Body of pancreas (tissue), 4 donors: ENCODE measurements at regions not wholly inside any gene's neighbourhood (a gene's known extent, or its start where the extent isn't known, plus 50 kb on each side); places are given as distances from the start of the nearest gene placed in this dataset.
A peak's percentile ranks its signal among the peaks of the same experiment; 100 is the strongest.
"Not testable (repeated sequence)": the region's sequence is repeated elsewhere in the genome, so short reads cannot be mapped to it uniquely, and the experiment has no call there.

ENCODE experiments used
- ATAC-seq: fragments of 150-250 bp; one replicate; pipeline ENCODE4 v1.9.1; 2016
- DNase-seq, 4 donors: peaks; one replicate each; pipeline ENCODE4 v3.0.0-alpha.2; 2019
- H3K27ac ChIP-seq, 4 donors: fragments of 200-600 bp; sonication (generic); 1 replicate in 3 of 4; 2 replicates in 1 of 4; pipeline versions ENCODE4 v1.5.1 to v1.6.1; 2016 to 2019; ENCODE audit warnings: mild to moderate bottlenecking in 1 of 4, mixed read lengths in 1 of 4, moderate library complexity in 1 of 4
- H3K27me3 ChIP-seq, 2 donors: fragments of 200-600 bp; sonication (generic); one replicate each; pipeline ENCODE4 v1.6.0; 2016; ENCODE audit warnings: mild to moderate bottlenecking in 1 of 2
- H3K36me3 ChIP-seq, 2 donors: fragments of 200-600 bp; sonication (generic); replicated peaks in 1 of 2; 2 replicates each; pipeline ENCODE4 v1.5.1; 2016; ENCODE audit warnings: low read depth in 2 of 2; ENCODE audit not compliant: insufficient read depth in 1 of 2
- H3K4me1 ChIP-seq: fragments of 200-600 bp; sonication (generic); one replicate; pipeline ENCODE4 v1.6.0; 2016
- H3K4me3 ChIP-seq, 2 donors: fragments of 200-600 bp; sonication (generic); 1 replicate in 1 of 2; 2 replicates in 1 of 2; pipeline ENCODE4 v1.5.1; 2016 to 2019
- H3K9me3 ChIP-seq, 3 donors: fragments of 200-600 bp; sonication (generic); 1 replicate in 2 of 3; 2 replicates in 1 of 3; pipeline ENCODE4 v1.5.1; 2016
- POLR2A ChIP-seq, 3 donors: fragments of 450-650 bp; IDR thresholded peaks; one replicate each; pipeline ENCODE4 v1.6.1; 2016; ENCODE audit warnings: antibody characterized with exemption in 3 of 3, mild to moderate bottlenecking in 2 of 3
- WGBS, 2 donors: methylation state at CpG; one replicate each; pipeline ENCODE4 v1.1.5; 2017; 5-methylcytosine and 5-hydroxymethylcytosine counted together
- intact Hi-C: fragments of 100-400 bp; cut with DNase I; formaldehyde crosslinking; loops from one replicate; pipeline ENCODE4 v1.15.1; 2023
- TF ChIP-seq, protein P1 (sequence below), 7 experiments: fragments of 450-650 bp in 4 of 7; fragments of 200-600 bp in 3 of 7; sonication (generic) in 3 of 7; IDR thresholded peaks; one replicate each; pipeline ENCODE4 v1.5.1; 2016 to 2019; ENCODE audit warnings: antibody characterized with exemption in 7 of 7

DNA sequence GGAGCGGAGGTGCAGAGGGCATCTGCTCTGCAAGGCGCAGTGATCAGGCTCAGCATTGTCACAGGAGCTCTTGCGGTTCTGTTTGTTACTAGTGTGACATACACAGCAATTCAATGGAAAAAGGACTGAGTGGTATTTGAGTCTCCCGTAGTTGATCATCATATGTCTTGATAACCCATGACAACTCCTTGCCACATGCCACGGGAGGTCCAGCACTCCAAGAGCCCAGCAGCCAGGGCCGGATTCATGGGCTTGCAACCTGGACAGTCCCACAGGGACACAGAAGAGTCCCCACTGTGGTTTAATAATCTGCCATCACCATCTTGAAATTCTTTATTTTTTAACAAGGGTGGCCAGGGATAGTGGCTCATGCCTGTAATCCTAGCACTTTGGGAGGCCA is 58.1 kb upstream of the ROPN1B start:
- H3K4me3 ChIP-seq, ATAC-seq, intact Hi-C loops, H3K27me3 ChIP-seq, H3K36me3 ChIP-seq, H3K27ac ChIP-seq, H3K4me1 ChIP-seq, DNase-seq, H3K9me3 ChIP-seq: not testable (repeated sequence)
- 85 to 90% methylated on average over 6 of the region's 6 CpGs for WGBS, 2 donors

DNA sequence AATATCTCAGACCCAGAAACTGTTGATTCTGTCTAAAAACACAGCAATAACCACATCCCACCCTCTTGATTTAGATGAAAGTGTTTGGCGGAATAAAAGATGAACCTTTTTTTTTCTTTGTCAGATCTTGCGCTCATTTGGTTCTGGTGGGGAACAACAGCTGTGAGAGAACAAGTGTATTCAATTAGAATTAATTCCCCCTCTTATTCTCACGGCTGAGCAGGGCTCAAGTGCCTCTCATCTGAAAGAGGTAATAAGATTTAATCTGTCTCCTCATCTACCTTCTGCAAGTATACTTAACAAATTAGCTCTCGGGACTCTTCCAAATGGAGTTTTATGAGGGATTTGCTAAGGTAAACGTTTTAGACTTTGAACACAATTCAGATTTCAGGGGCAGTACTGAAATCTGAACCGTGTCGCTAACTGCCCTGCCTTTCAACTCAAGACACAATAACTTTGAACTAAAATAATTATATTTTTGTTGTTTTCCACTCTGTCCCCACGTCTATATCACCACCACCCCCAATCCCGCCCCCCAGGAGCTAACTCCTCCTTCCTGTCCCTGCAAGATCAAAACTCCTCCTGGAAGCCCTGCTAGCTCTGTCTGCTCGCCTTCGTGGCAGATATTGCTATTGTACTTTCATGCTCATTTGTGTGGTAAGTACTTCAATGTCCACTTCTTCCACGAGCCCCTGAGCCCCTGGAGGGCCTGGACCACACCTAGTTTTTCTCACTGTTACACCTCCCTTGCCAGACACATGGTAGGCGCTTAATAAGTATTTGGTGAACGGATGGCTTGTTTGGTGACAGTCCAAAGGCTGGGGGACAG is 54.2 kb upstream of the ROPN1B start:
- H3K27ac ChIP-seq = peak overlapping the region; percentile 57 to 86 (median 82)
- WGBS, 2 donors = 22 to 26% methylated on average over 14 of the region's 14 CpGs
- ATAC-seq, H3K9me3 ChIP-seq, intact Hi-C loops, DNase-seq, H3K36me3 ChIP-seq, H3K27me3 ChIP-seq: not testable (repeated sequence)
- H3K4me3 ChIP-seq = peak overlapping the region in 1 of 2 donors; percentile 30
- H3K4me1 ChIP-seq = peaks cover 31% of the 10 kb centered on the region

DNA sequence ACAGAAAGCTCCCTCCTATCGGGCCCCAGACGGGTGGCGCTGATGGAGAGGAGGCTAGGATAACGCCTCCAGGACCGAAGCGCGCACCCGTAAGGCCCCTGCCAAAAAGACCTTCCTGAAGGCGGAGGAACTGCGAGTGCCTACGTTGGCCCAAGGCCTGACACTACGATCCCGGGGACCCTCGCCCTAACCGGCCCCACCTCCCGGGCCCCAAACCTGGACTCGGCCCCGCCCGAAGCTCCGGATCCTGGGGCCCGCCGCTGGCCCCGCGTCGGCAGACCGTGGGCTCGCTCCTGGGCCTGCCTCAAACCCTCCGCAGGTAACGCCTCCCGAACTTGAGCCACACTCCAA is 53.6 kb upstream of the ROPN1B start:
- intact Hi-C loops, H3K27me3 ChIP-seq, DNase-seq, ATAC-seq, H3K9me3 ChIP-seq, H3K36me3 ChIP-seq: not testable (repeated sequence)
- WGBS, 2 donors = 0% methylated on average over 3 to 30 of the region's 30 CpGs
- Histone ChIP-seq H3K4me1 (peaks cover 31% of the 10 kb centered on the region), H3K27ac (peak overlapping the region; percentile 57 to 86 (median 82)), H3K4me3 (peak overlapping the region; percentile 30 to 90)

DNA sequence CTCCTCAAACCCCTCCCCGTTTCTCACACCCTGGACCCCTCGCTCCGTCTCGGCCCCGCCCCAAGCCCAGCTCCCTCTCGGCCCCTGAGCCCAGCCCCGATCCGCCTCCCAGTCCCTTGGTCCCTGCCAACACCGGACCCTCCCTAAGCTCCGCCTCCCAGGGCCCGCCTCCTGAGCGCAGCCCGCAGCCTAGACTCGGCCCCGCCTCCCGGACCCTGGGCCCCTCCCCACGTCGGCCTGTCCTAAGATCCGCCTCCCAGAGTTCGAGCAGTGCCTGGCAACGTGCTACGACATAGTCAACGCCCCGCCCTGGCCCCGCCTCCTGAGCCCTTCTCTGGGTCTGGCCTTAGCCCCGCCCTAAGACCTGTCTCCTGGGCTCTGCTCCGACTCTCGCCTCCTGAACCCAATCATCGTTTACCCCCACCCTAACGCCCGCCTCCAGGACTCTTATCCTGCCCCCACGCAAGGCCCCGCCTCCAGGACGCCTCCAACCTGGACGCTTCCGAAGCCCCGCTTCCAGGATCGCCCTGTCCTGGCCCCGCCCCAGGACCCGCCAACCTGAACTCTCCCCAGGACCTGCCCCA is 53.1 kb upstream of the ROPN1B start:
- ATAC-seq (peak; percentile 88), DNase-seq (peak; percentile 100)
- TF ChIP-seq POLR2A (IDR thresholded peaks at IDR 0.05) = peak in 2 of 3 donors; percentile 58 to 69
- H3K36me3 ChIP-seq, H3K27me3 ChIP-seq, intact Hi-C loops, H3K9me3 ChIP-seq: not testable (repeated sequence)
- Histone ChIP-seq H3K4me3 (peak overlapping the region; percentile 30 to 90), H3K27ac (peak overlapping the region; percentile 57 to 86 (median 82)), H3K4me1 (peaks cover 31% of the 10 kb centered on the region)
- WGBS, 2 donors = 0 to 1% methylated on average over 30 to 34 of the region's 40 CpGs

DNA sequence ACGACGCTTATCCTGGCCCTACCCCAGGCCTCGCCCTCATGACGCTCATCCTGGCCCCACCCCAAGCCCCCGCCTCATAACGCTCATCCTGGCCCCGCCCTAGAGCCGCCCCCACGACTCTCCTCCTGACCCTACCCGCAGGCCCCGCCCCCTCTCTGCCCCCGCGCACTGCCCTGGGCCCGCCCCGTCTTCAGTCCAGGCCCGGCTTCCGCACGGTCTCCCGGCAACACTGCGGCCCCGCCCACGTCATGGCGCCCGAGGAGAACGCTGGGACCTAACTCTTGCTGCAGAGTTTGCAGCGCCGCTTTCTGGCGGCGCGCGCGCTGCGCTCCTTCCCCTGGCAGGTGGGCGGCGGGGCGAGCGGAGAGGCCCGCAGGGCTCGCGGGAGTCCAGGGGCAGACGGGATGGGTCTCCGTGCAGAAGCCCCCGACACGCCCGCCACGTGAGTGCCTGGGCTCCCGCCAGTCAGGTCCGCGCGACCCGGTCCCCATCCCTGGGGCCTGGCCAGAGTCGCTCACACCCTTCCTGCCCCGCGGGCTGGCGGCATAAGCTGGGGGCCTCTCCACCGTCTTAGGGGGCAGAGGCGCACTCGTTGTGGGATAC is 52.5 kb upstream of the ROPN1B start:
- Histone ChIP-seq H3K27ac (peak overlapping the region; percentile 11 to 86 (median 82)), H3K36me3 (no peaks in the 10 kb centered on the region), H3K4me3 (peak overlapping the region; percentile 52 to 56), H3K9me3 (no peaks in the 10 kb centered on the region), H3K4me1 (peaks cover 31% of the 10 kb centered on the region), H3K27me3 (no peaks in the 10 kb centered on the region)
- TF ChIP-seq POLR2A (IDR thresholded peaks at IDR 0.05) = peak in 2 of 3 donors; percentile 49 to 58
- TF ChIP-seq, protein P1, sequence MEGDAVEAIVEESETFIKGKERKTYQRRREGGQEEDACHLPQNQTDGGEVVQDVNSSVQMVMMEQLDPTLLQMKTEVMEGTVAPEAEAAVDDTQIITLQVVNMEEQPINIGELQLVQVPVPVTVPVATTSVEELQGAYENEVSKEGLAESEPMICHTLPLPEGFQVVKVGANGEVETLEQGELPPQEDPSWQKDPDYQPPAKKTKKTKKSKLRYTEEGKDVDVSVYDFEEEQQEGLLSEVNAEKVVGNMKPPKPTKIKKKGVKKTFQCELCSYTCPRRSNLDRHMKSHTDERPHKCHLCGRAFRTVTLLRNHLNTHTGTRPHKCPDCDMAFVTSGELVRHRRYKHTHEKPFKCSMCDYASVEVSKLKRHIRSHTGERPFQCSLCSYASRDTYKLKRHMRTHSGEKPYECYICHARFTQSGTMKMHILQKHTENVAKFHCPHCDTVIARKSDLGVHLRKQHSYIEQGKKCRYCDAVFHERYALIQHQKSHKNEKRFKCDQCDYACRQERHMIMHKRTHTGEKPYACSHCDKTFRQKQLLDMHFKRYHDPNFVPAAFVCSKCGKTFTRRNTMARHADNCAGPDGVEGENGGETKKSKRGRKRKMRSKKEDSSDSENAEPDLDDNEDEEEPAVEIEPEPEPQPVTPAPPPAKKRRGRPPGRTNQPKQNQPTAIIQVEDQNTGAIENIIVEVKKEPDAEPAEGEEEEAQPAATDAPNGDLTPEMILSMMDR (IDR thresholded peaks at IDR 0.05) = peak in 2 of 7 experiments; percentile 18 to 36
- intact Hi-C loops = no loop called here
- DNase-seq = peak in 1 of 4 donors; percentile 99
- peak; percentile 96 for ATAC-seq
- 0 to 1% methylated on average over 10 to 42 of the region's 58 CpGs for WGBS, 2 donors

DNA sequence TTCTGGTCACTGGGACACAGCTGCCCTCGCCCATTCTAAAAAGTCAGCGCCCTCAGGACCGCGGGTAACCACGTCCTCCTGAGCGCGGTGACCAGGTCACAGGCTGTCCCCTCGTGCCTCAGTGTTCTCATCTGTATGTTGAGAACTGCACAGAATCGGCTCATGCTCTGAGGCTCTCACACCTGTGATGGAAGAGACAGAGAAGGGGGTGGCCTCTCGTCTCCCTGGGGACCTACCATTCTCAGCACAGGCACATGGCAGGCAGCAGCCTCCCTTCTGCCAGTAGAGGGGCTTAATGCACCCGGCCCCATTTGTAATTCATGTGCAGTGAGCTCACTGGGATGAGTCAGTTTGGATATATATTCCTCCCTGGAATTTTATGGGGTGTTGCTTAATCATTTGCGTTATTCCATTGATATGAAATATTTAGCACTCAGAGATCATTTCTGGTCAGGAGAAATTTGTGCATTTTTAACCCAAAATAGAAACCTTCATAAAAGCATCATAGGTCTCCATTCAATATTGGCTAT is 51.9 kb upstream of the ROPN1B start:
- 3 to 4% methylated on average over 12 of the region's 12 CpGs for WGBS, 2 donors
- H3K27me3 ChIP-seq, intact Hi-C loops, ATAC-seq, H3K9me3 ChIP-seq, H3K36me3 ChIP-seq: not testable (repeated sequence)
- peaks cover 31% of the 10 kb centered on the region for H3K4me1 ChIP-seq
- H3K27ac ChIP-seq = peak overlapping the region; percentile 11 to 86 (median 82)
- DNase-seq = peak in 3 of 4 donors; percentile 8 to 24 (median 16)
- peak overlapping the region; percentile 52 to 56 for H3K4me3 ChIP-seq

DNA sequence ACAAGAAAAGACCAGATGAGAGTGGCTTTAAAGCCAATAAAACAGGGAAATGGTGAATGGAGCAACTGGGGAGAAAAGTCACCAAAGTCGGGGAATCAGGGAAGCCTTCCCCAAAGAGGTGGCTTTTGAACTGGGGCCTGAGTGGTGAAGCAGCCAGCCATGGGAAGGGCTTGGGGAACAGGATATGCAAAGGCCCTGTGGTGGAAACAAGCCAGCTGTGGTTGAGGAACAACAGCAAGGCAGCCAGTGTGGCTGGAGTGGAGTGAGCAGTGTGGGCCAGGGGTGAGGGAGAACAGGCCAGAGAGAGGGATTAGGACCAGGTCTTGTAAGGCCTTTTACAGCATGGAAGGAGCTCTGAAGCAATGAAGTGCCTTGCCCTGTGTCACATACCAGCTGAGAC is 51.0 kb upstream of the ROPN1B start:
- H3K4me3 ChIP-seq, H3K9me3 ChIP-seq, DNase-seq, intact Hi-C loops, H3K27me3 ChIP-seq, H3K36me3 ChIP-seq, ATAC-seq: not testable (repeated sequence)
- WGBS, 2 donors = 96 to 100% methylated on average over 1 of the region's 1 CpG
- Histone ChIP-seq H3K27ac (peak overlapping the region; percentile 12 to 77 (median 72)), H3K4me1 (peaks cover 31% of the 10 kb centered on the region)

DNA sequence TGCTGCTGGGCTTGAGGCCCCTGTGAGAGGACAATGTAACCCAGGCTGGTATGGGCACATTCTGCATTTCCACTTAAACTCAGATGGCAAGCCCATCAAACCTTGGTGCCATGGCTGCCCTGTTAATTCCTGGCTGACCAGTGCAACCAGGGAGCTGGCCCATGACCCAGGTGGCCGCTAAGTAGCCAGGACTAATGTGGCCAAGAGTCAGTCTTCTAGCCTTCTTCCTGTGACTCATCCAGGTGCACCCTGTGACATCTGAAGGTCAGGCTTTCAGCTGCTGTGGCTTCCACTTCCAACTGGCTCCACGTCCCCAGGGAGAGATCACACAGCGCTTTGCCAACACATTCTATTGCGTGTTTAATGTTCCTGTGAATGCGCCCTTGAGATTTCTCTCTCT is 50.5 kb upstream of the ROPN1B start:
- Histone ChIP-seq H3K27ac (peak overlapping the region; percentile 12 to 77 (median 72)), H3K4me1 (peaks cover 31% of the 10 kb centered on the region)
- WGBS, 2 donors = 34 to 43% methylated on average over 3 to 5 of the region's 5 CpGs
- peak; percentile 48 to 82 (median 66) for DNase-seq
- H3K27me3 ChIP-seq, H3K36me3 ChIP-seq, intact Hi-C loops, H3K9me3 ChIP-seq, ATAC-seq, H3K4me3 ChIP-seq: not testable (repeated sequence)

DNA sequence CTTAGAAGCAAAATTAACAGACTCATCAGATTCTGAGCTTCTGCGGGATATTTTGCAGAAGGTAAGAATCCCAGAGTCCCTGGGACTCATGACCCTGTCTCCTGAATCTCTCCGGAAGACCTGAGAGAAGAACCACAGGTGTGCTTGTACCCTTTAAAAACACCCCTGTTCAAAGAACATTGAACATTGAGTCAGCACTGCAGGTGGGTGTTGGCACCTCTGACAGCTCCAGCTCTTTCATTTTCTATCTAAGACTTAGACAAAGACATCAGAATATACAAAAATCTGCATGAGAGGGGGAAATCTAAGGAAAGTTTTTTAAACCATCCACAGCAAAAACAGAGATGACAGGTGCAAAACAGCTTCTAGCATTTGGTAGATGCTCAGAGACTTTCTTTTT is 50.1 kb upstream of the ROPN1B start:
- intact Hi-C loops, H3K4me3 ChIP-seq, H3K27me3 ChIP-seq, ATAC-seq, H3K9me3 ChIP-seq, H3K36me3 ChIP-seq: not testable (repeated sequence)
- DNase-seq = peak in 1 of 4 donors; percentile 24
- WGBS, 2 donors = 31 to 39% methylated on average over 2 of the region's 2 CpGs
- Histone ChIP-seq H3K27ac (peak overlapping the region in 3 of 4 donors; percentile 71 to 77 (median 74)), H3K4me1 (peaks cover 31% of the 10 kb centered on the region)
